Gastroesophageal sphincter (tissue), 4 donors: ENCODE measurements at regions not wholly inside any gene's neighbourhood (a gene's known extent, or its start where the extent isn't known, plus 50 kb on each side); places are given as distances from the start of the nearest gene placed in this dataset.
A peak's percentile ranks its signal among the peaks of the same experiment; 100 is the strongest.

ENCODE experiments used
- ATAC-seq: fragments of 150-250 bp; one replicate; pipeline ENCODE4 v1.9.1; 2016; ENCODE audit warnings: mild to moderate bottlenecking, moderate library complexity
- H3K27ac ChIP-seq, 4 donors: fragments of 200-600 bp; sonication (generic) in 3 of 4; 1 replicate in 3 of 4; 2 replicates in 1 of 4; pipeline ENCODE4 v1.5.1; 2016 to 2019
- H3K27me3 ChIP-seq: fragments of 200-600 bp; sonication (generic); one replicate; pipeline ENCODE4 v1.5.1; 2019
- H3K36me3 ChIP-seq, 2 donors: fragments of 200-600 bp; sonication (generic); one replicate each; pipeline ENCODE4 v1.5.1; 2019; ENCODE audit warnings: control low read depth in 1 of 2
- H3K4me1 ChIP-seq, 3 donors: fragments of 200-600 bp; sonication (generic); 1 replicate in 2 of 3; 2 replicates in 1 of 3; pipeline ENCODE4 v1.5.1; 2016 to 2019; ENCODE audit warnings: control low read depth in 2 of 3
- H3K4me3 ChIP-seq, 2 donors: fragments of 200-600 bp; sonication (generic); one replicate each; pipeline ENCODE4 v1.5.1; 2019; ENCODE audit warnings: mild to moderate bottlenecking in 1 of 2, moderate library complexity in 1 of 2
- H3K9me3 ChIP-seq, 3 donors: fragments of 200-600 bp; sonication (generic); one replicate each; pipeline ENCODE4 v1.5.1; 2017 to 2019; ENCODE audit warnings: control low read depth in 2 of 3
- CTCF ChIP-seq, 4 experiments: fragments of 200-600 bp in 2 of 4; fragments of 450-650 bp in 2 of 4; sonication (generic) in 1 of 4; IDR thresholded peaks; one replicate each; pipeline ENCODE4 v1.5.1; 2017 to 2019; ENCODE audit warnings: antibody characterized with exemption in 4 of 4, mild to moderate bottlenecking in 2 of 4, moderate library complexity in 2 of 4
- EP300 ChIP-seq: sonication (generic); formaldehyde crosslinking; IDR thresholded peaks from one replicate; pipeline ENCODE4 v1.6.1; 2017; ENCODE audit warnings: antibody characterized with exemption, mild to moderate bottlenecking
- POLR2A ChIP-seq, 2 donors: fragments of 450-650 bp; IDR thresholded peaks; one replicate each; pipeline ENCODE4 v1.6.1; 2017; ENCODE audit warnings: antibody characterized with exemption in 2 of 2, mild to moderate bottlenecking in 2 of 2, moderate library complexity in 1 of 2
- POLR2AphosphoS5 ChIP-seq: sonication (generic); formaldehyde crosslinking; IDR thresholded peaks from one replicate; pipeline ENCODE4 v1.6.1; 2017; ENCODE audit warnings: antibody characterized with exemption
- WGBS, 2 donors: methylation state at CpG; one replicate each; pipeline ENCODE4 v1.1.5; 2018; ENCODE audit warnings: low coverage in 1 of 2; 5-methylcytosine and 5-hydroxymethylcytosine counted together

DNA sequence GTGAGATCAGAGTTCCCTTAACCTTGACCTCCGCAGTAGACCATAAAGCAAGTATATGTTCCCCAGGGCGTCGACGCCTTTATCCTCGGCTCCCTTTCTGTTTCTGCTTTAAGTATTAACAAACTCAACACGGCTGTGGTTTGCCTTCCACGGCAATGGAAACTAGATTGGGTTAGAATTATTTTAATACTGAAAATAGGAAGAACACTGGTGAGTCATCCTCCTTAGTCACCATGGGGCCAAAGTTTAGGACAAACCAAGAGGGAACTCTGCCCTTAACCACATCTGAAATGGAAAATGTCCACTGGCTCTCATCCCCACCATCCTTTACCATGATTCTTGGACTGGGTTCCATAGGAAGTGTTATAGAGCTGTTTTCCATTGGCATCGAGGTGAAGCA, 386.1 kb downstream of the ACTL7B start:
- TF ChIP-seq POLR2AphosphoS5 (no peak), EP300 (no peak), CTCF (IDR thresholded peaks at IDR 0.05) (no peak), POLR2A (IDR thresholded peaks at IDR 0.05) (no peak)
- Histone ChIP-seq H3K27ac (no peak overlapping the region), H3K27me3 (no peaks in the 10 kb centered on the region), H3K36me3 (no peaks in the 10 kb centered on the region), H3K9me3 (no peaks in the 10 kb centered on the region), H3K4me1 (peaks cover 0 to 30% (median 4%) of the 10 kb centered on the region in 3 donors), H3K4me3 (no peak overlapping the region)
- WGBS, 2 donors: 73 to 75% methylated on average over 1 to 8 of the region's 8 CpGs
- no peak for ATAC-seq

DNA sequence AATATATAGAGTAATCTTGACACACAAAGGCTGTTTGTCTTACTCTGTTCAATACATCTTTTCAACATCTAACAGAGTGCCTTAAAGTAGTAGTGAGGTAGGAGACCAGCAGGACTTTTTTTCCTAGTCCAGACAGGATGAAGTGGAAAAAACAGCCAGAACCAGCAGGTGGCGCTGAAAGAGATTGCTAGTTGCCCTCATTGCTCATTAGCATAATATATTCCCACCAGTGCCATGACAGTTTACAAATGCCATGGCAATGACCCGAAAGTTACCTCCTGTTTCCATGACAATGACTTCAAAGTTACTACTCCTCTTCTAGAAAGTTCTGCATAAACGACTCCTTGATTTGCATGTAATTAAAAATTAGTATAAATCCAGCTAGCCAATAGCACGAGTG, 387.4 kb downstream of the ACTL7B start:
- TF ChIP-seq POLR2AphosphoS5: no peak
- peak in 1 of 4 experiments; percentile 26 for TF ChIP-seq CTCF (IDR thresholded peaks at IDR 0.05)
- no peak for ATAC-seq
- no peaks in the 10 kb centered on the region for H3K27me3 ChIP-seq
- H3K36me3 ChIP-seq: no peaks in the 10 kb centered on the region
- no peak overlapping the region for H3K4me3 ChIP-seq
- H3K27ac ChIP-seq: no peak overlapping the region
- no peaks in the 10 kb centered on the region for H3K9me3 ChIP-seq
- WGBS, 2 donors: 89 to 90% methylated on average over 2 to 3 of the region's 4 CpGs
- H3K4me1 ChIP-seq: peaks cover 0 to 23% (median 4%) of the 10 kb centered on the region in 3 donors

- no peak overlapping the region for H3K4me3 ChIP-seq
- H3K36me3 ChIP-seq: no peaks in the 10 kb centered on the region
- 33 to 45% methylated on average over 6 of the region's 6 CpGs for WGBS, 2 donors
- H3K4me1 ChIP-seq: peaks cover 0 to 17% (median 4%) of the 10 kb centered on the region in 3 donors
- ATAC-seq: no peak
- no peaks in the 10 kb centered on the region for H3K27me3 ChIP-seq
- no peak overlapping the region for H3K27ac ChIP-seq
- no peaks in the 10 kb centered on the region for H3K9me3 ChIP-seq
- TF ChIP-seq POLR2A (IDR thresholded peaks at IDR 0.05) (no peak), EP300 (no peak), CTCF (IDR thresholded peaks at IDR 0.05) (no peak), POLR2AphosphoS5 (no peak)
Measured at GRCh38 chr9:108467653-108468324, 388.0 kb downstream of the ACTL7B start.

DNA sequence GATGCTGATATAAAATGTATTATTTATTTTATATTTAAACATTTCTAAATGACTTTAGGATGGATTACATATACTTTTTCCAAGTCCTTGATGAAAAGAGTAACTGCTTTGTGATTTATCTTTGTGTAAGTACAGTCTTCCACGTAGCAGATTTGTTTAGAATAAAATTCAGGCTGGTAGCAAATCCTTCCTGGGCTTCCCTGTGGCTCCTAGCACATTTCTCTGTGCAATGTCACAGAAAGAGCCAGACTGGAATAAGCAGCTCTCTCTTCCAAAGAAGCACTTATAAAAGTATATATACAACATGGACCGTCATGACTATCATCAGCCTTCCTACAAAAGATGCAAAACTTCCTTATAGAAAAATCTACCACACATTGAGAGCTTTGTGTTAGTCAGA, 388.6 kb downstream of the ACTL7B start:
- Histone ChIP-seq H3K27me3 (no peaks in the 10 kb centered on the region), H3K27ac (no peak overlapping the region), H3K4me1 (peaks cover 0 to 17% (median 4%) of the 10 kb centered on the region in 3 donors), H3K36me3 (no peaks in the 10 kb centered on the region), H3K9me3 (no peaks in the 10 kb centered on the region), H3K4me3 (no peak overlapping the region)
- WGBS, 2 donors: 27 to 41% methylated on average over 2 of the region's 2 CpGs
- TF ChIP-seq POLR2AphosphoS5: no peak
- TF ChIP-seq POLR2A (IDR thresholded peaks at IDR 0.05): no peak
- TF ChIP-seq EP300: no peak
- no peak for TF ChIP-seq CTCF (IDR thresholded peaks at IDR 0.05)
- ATAC-seq: no peak

GRCh38 chr9:108466304-108466703, 389.5 kb downstream of the ACTL7B start:
- H3K4me3 ChIP-seq: no peak overlapping the region
- peaks cover 0 to 17% (median 4%) of the 10 kb centered on the region in 3 donors for H3K4me1 ChIP-seq
- H3K27me3 ChIP-seq: no peaks in the 10 kb centered on the region
- no peak overlapping the region for H3K27ac ChIP-seq
- ATAC-seq: no peak
- 77 to 85% methylated on average over 2 of the region's 2 CpGs for WGBS, 2 donors
- TF ChIP-seq EP300: no peak
- TF ChIP-seq POLR2AphosphoS5: no peak
- TF ChIP-seq POLR2A (IDR thresholded peaks at IDR 0.05): no peak
- no peak for TF ChIP-seq CTCF (IDR thresholded peaks at IDR 0.05)
- H3K9me3 ChIP-seq: no peaks in the 10 kb centered on the region
- H3K36me3 ChIP-seq: no peaks in the 10 kb centered on the region
